HG03025 (cell line): ENCODE measurements at regions not wholly inside any gene's neighbourhood (a gene's known extent, or its start where the extent isn't known, plus 50 kb on each side); places are given as distances from the start of the nearest gene placed in this dataset.
"Not testable (repeated sequence)": the region's sequence is repeated elsewhere in the genome, so short reads cannot be mapped to it uniquely, and the experiment has no call there.

Experiments used
- ATAC-seq: cut with Tn5 transposase; IDR thresholded peaks from one replicate; pipeline ENCODE4 v1.9.1; 2021; ENCODE audit warnings: mild to moderate bottlenecking, moderate library complexity; ENCODE audit not compliant: unreplicated experiment, low FRiP score

DNA sequence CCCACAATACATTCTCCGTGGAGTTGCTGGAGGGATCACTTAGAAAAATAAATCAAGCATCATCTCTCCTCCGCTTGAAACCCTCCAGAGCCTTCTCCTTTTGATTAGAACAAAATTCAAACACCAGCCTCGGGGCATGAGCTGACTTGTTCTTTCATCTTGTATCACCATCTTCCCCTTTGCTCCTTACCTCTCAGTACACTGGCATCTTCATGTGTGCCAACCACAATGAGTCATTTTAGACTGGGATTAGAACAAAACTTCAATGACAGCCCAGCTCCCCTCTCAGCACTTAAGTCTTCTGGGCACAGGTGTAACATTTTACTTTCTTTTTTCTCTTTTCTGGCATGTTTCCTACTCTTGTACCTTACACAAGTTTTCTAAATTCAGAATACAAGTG is 1159.2 kb upstream of the TMEM132C start:
- no peak for ATAC-seq

DNA sequence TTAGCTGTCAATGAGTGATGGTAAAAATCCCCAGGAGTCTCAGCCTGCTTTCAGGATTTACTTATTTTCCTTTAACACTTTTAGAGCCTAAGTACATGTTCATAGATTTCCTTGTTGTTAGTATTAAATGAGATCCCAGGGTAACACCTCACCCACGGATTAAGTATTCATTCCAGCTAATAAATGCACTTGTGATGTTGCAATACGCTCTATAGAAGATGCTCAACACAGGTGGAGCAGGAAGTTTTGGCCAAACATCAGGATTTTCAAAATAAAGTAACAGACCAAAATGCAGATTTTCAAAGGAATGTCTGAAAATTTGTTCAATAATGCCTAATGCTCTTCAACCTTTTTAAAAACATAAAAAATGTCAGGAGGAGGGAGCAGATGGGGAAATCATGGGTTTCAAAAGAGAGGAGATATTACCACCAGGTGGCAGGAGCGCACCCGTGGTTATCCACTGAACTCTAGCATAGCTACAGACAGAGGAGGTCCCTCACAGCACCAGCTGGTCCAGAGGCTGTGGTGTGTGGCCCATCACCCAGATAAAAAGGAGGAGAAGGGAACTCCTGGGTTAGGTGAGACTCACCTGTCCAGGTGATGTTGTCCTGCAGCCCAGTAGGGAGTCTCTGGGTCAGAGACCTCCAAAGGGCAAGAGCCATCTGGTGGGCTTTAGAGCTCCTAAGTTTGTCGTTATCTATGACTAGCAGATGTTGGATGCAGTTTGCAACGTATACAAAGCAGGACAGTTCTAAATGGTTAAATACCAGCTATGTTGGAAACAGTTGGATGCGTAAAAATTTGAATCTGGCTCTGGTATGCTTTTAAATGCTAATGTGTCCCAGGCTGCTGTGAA is 1158.4 kb upstream of the TMEM132C start:
- ATAC-seq: no peak

- ATAC-seq: no peak
Observed at GRCh38 chr12:127113945-127114344, 1153.0 kb upstream of the TMEM132C start.

GRCh38 chr12:127115468-127116035 is 1151.4 kb upstream of the TMEM132C start:
- no peak for ATAC-seq

DNA sequence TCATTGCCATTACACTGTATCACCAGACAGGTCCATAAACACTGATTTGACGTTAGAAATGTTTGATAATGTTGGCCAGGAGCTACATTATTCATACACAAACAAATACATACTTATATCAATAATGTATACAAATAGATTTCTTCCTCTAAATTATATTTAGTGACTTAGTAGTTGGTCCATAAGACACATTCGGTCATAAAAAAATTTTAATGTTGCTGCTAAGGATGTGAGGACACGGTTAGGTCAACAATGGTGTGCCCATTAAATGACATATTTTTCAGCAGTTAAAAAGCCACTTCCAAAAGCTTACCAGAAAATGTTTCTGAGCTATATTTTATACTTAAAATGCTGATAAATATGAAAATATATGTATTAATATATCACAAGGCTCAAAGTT is 1148.7 kb upstream of the TMEM132C start:
- ATAC-seq: no peak

- ATAC-seq: no peak
Observed at GRCh38 chr12:127119600-127120140, 1147.3 kb upstream of the TMEM132C start.

GRCh38 chr12:127120851-127121250 is 1146.1 kb upstream of the TMEM132C start:
- no peak for ATAC-seq

DNA sequence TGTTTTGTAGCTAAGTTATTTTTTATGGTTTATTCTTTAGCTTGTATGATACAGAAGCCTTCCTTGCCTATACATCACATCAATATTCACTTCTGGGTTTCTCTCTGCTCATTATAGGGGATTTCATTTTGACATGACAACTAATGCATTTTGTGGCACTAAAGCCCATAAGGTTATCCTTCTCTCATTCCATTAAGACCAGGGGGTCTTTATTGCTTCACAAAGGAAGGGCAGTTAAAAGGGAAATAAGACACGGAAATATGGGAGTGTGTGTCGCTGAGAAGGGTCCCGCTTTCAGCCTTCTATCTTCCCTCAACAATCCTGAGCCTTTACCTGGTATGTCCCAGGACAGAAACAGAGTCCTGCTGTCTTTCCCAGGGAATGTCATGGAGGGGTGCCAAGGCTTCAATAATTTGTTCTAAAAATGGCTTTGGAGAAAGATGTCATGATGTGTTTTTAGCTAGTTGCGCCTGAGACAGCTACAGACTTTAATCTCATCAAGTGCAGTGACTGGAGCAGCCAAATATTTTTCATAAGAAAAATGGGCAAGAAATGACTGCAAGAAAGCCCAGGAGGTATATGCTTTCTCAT is 1145.4 kb upstream of the TMEM132C start:
- no peak for ATAC-seq

DNA sequence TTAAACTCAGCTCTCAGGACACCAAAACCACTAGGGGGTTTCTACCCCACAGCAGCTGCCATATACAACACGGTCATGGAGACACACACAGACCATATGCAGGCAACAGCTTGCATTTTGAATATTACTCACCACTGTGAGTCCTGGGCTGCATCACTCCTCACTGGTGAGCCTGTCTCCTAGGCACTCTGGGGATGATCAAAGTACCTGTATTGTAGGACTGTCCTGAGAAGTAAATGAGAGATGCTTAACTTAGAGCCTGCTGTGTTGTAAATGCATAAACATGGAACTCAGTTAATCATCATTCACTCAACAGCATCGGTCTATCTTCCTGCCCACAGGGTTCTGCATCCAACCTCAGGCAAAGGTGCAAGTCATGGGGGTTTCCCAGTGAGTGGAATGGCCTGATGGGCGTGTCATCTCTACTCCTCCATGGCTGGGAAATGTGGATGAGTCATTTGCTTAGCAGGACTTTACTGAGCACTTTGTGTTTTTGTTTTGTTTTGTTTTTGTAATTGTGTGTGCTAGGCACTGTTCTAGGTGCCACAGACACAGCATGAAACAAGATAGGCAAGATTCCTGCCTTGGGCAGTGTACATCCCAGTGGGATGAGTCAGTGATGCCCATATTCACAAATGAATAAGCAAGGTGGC is 1141.2 kb upstream of the TMEM132C start:
- ATAC-seq: peak; percentile 73

- peak; percentile 18 for ATAC-seq
Observed at GRCh38 chr12:127126260-127126628, 1140.7 kb upstream of the TMEM132C start.

DNA sequence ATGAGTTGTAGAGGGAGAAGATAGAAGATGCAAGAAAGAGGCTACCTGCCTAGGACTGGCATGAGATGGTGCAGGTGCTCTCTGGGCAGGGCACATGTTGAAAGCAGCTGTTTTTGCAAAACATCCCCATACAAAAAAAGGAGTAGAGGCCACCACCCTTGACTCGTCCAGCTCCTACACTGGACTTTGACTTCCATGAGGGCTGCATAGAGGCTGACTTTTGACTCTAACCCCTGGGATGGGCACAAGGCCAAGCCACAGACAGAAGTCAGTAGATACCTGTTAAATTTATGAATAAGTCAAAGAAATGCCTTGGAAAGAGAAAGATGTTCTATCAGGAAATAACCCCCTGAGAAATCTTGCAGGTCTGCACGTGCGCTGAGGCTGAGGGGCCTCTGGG is 1139.1 kb upstream of the TMEM132C start:
- no peak for ATAC-seq

- ATAC-seq: no peak
Observed at GRCh38 chr12:127130506-127131124, 1136.4 kb upstream of the TMEM132C start.

GRCh38 chr12:127133675-127134335 is 1133.2 kb upstream of the TMEM132C start:
- no peak for ATAC-seq

DNA sequence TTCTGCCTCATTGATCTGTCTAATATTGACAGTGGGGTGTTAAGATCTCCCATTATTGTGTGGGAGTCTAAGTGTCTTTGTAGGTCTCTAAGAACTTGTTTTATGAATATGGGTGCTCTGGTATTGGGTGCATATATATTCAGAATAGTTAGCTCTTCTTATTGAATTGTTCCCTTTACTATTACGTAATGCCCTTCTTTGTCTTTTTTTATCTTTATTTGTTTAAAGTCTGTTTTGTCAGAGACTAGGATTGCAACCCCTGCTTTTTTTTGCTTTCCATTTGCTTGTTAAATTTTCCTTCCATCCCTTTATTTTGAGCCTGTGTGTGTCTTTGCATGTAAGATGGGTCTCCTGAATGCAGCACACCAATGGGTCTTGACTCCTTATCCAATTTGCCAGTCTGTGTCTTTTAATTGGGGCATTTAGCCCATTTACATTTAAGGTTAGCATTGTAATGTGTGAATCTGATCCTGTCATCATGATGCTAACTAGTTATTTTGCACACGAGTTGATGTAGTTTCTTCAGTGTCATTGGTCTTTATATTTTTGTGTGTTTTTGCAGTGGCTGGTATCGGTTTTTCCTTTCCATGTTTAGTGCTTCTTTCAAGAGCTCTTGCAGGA is 1126.0 kb upstream of the TMEM132C start:
- not testable (repeated sequence) for ATAC-seq

DNA sequence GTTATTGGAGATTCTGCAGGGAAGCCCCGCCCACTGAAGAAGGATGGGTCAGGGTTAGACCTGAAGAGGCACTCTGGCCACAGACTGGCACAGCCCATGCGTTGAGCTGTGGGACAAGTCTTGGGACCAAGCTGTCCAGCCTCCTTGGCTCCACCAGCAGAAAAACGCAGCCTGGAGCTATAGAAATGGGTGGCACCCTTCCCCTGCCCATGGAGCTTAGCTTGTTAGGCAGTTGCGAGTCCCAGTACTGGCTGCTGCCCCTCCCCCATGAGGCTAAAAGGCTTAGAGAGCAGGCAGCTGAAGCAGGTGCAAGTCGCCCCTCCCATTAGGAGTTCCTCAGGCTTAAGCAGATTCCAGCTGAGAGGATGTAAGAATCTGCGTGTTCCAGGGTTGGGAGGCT is 1124.0 kb upstream of the TMEM132C start:
- no peak for ATAC-seq

GRCh38 chr12:127144770-127145169 is 1122.2 kb upstream of the TMEM132C start:
- no peak for ATAC-seq

GRCh38 chr12:127145241-127145928 is 1121.6 kb upstream of the TMEM132C start:
- ATAC-seq: no peak

DNA sequence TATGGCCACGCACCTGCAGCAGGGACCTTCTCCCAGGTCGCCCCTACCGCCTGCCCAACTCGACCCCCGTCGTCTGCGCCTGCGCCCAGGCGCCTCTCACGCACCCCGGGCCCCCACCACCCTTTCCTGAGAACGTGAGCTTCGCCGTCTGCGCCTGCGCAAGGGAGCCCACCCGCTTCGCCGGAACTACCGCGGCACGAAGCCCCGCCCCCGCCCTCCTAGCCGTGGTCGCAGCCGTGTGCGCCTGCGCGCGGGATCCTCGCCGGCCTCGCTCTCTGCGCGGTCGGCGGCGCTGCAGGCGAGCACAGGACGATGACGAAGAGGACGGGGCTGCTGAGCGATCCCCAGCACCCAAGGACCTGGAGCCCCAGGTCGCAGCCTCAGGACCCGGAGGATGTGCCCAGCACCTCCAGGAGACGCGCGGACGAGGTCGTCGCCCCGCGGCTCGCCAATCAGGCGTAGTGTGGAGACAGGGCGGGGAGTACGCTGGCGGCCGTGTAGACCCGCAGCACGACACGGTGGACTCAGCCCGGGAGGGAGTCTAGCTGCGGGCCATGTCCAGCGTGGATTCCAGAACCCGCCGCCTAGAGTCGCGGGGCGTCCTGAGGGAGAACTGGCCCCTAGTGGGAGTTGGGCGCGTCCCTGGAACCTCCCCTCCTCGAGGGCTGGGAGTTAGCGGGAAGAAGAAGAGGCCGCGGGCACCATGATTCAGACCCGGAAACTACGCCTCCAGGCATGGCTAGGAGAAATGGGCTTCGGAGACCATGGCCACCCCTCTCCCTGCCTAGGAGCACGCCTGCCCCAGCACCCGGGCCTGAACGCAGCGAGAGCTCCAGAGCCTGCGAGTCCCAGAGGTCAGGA is 1120.8 kb upstream of the TMEM132C start:
- no peak for ATAC-seq
